ENCODE measurements at regions not wholly inside any gene's neighbourhood (a gene's known extent, or its start where the extent isn't known, plus 50 kb on each side); places are given as distances from the start of the nearest gene placed in this dataset.

DNA sequence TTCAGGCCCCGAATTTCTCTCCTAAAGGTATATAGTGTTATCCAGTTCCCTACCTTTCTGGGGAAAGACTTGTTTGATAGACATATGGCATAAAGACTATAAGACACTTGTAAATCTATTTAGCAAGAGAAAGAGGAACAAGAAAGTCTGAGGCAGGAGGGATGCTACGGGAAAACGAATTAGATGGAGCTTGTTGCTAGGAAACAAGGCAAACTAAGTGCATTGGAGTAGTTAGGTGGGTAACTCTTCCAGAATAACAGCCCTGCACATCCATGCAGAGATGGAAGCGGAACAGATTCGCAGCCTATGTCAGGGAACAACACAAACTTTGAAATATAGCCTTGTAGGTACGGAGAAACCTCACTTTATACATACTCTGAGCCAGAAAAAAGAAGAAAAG lies 810.3 kb upstream of the CRIM1 start:
- Mint-ChIP-seq H3K4me1 (no peaks in the 10 kb centered on the region), H3K9me3 (no peaks in the 10 kb centered on the region), H3K4me3 (no peak overlapping the region), H3K36me3 (ENCODE audit: low read depth) (no peaks in the 10 kb centered on the region), H3K27me3 (ENCODE audit: low read depth) (no peaks in the 10 kb centered on the region), H3K27ac (no peak overlapping the region)
- TF ChIP-seq, protein P1, sequence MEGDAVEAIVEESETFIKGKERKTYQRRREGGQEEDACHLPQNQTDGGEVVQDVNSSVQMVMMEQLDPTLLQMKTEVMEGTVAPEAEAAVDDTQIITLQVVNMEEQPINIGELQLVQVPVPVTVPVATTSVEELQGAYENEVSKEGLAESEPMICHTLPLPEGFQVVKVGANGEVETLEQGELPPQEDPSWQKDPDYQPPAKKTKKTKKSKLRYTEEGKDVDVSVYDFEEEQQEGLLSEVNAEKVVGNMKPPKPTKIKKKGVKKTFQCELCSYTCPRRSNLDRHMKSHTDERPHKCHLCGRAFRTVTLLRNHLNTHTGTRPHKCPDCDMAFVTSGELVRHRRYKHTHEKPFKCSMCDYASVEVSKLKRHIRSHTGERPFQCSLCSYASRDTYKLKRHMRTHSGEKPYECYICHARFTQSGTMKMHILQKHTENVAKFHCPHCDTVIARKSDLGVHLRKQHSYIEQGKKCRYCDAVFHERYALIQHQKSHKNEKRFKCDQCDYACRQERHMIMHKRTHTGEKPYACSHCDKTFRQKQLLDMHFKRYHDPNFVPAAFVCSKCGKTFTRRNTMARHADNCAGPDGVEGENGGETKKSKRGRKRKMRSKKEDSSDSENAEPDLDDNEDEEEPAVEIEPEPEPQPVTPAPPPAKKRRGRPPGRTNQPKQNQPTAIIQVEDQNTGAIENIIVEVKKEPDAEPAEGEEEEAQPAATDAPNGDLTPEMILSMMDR (IDR thresholded peaks at IDR 0.05; ENCODE audit: unreplicated experiment in 3 of 3), result no peak

DNA sequence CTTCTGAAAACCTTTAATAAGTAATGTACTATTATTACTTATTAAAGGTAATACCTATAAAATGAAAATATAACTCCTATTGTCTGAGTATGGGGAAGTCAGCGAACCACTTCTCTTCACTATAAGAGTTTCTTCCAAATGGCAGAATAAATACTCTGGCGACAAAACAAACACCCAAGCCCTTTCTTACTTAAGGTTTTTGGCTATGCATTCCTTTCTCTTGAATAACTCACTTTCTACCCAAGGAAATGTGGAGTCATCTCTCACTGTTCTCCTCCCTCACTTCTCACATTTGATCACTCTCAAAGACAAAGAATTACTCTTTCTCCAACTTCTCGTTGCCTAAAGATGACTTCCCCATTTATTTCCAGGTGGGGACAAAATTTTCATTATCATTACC lies 816.8 kb upstream of the CRIM1 start:
- H3K4me1 Mint-ChIP-seq, result no peaks in the 10 kb centered on the region
- TF ChIP-seq, protein P1 (IDR thresholded peaks at IDR 0.05; ENCODE audit: unreplicated experiment in 3 of 3), result no peak

DNA sequence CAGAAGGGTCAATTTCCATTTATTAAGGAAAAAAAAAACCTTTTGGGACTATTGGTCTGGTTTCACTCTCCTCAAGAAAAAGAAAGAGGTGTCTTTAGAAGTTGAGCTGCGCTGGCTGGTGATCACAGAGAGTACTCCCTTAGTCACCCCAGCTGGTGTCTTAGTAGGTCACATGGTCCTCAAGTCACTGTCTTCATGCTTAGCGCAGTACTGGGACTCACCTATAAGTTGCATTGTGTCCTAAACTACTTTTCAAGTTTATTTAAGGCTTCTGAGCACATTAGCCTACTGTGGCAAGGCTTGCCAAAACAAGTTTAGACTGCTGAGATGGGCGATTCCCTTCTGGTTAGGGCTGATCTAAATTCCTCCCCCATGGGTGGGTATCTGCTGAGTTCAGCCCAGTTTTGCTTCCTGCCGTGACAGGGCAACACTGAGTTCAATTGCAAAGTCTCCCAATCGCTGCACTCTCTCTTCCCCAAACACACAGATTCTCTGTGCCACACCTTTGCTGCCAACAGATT lies 824.9 kb upstream of the CRIM1 start:
- no peaks in the 10 kb centered on the region for H3K4me1 Mint-ChIP-seq
- H3K4me3 Mint-ChIP-seq, result no peak overlapping the region
- no peak overlapping the region for H3K27ac Mint-ChIP-seq
- no peaks in the 10 kb centered on the region for H3K36me3 Mint-ChIP-seq (ENCODE audit: low read depth)
- H3K27me3 Mint-ChIP-seq (ENCODE audit: low read depth), result peaks cover 5% of the 10 kb centered on the region
- H3K9me3 Mint-ChIP-seq, result peaks cover 12% of the 10 kb centered on the region
- TF ChIP-seq, protein P1 (IDR thresholded peaks at IDR 0.05; ENCODE audit: unreplicated experiment in 3 of 3), result no peak

More for the DNA sequence above, 816.8 kb upstream of the CRIM1 start:
- H3K9me3 Mint-ChIP-seq, result peaks cover 2% of the 10 kb centered on the region
- no peak overlapping the region for H3K27ac Mint-ChIP-seq
- no peaks in the 10 kb centered on the region for H3K27me3 Mint-ChIP-seq (ENCODE audit: low read depth)
- H3K36me3 Mint-ChIP-seq (ENCODE audit: low read depth), result no peaks in the 10 kb centered on the region
- H3K4me3 Mint-ChIP-seq, result no peak overlapping the region

DNA sequence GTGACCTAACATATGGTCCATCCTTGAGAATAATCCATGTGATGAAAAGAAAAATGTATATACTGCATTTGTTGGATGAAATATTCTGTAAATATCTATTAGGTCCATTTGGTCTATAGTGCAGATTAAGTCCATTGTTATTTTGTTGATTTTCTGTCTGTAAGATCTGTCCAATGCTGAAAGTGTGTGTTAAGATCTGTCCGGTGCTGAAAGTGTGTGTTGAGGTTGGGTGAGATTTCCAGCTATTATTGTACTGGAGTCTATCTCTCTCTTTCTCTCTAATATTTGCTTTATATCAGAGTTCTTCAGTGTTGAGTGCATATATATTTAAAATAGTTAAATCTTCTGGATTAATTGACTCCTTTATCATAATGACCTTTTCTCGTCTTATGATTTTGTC lies 828.8 kb upstream of the CRIM1 start:
- TF ChIP-seq, protein P1 (IDR thresholded peaks at IDR 0.05; ENCODE audit: unreplicated experiment in 3 of 3), result no peak
- H3K27me3 Mint-ChIP-seq (ENCODE audit: low read depth), result peaks cover 5% of the 10 kb centered on the region
- H3K36me3 Mint-ChIP-seq (ENCODE audit: low read depth), result no peaks in the 10 kb centered on the region
- H3K9me3 Mint-ChIP-seq, result peaks cover 9% of the 10 kb centered on the region
- no peaks in the 10 kb centered on the region for H3K4me1 Mint-ChIP-seq
- H3K27ac Mint-ChIP-seq, result no peak overlapping the region
- no peak overlapping the region for H3K4me3 Mint-ChIP-seq

DNA sequence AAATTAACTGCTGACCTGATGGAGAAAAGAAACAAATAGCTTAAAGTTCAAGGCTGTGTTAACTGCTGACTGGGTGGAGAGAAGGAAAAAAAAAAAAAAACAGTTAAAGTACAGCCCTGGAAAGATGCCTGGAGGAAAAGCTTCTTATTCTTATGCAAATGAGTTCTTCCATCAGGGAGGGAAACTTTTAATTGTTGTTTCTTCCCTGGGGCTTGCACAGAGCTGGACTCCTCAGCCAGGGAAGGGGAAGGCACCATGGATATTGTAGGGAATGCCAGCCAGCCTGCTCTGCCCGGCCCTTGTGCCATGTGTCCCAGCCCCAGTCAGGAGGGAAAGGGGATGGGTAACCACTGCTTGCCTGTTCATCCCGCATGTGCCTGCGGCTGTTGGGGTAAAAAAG lies 833.1 kb upstream of the CRIM1 start:
- Mint-ChIP-seq H3K4me3 (no peak overlapping the region), H3K36me3 (ENCODE audit: low read depth) (no peaks in the 10 kb centered on the region), H3K27ac (no peak overlapping the region), H3K27me3 (ENCODE audit: low read depth) (no peaks in the 10 kb centered on the region), H3K4me1 (no peaks in the 10 kb centered on the region), H3K9me3 (peaks cover 8% of the 10 kb centered on the region)
- TF ChIP-seq, protein P1 (IDR thresholded peaks at IDR 0.05; ENCODE audit: unreplicated experiment in 3 of 3), result no peak

DNA sequence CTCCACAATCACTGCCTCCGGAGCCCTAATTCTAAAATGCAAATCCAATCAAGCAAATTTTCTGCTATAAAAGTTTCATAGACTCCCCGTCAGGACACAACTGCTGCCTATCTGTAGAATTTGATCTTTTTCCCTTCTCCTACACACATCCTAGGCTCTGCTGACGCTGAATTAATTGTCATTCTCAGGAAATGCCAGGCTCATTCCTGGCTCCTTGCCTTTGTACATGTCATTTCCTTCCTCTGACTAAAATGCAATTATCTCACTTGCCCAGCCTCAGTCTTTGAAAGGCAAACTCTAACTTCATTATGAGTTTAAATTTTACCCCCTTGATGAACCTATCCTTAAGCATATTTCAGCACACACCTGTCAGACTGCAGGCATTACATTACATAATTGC lies 844.9 kb upstream of the CRIM1 start:
- H3K9me3 Mint-ChIP-seq, result peaks cover 7% of the 10 kb centered on the region
- H3K27ac Mint-ChIP-seq, result no peak overlapping the region
- no peaks in the 10 kb centered on the region for H3K27me3 Mint-ChIP-seq (ENCODE audit: low read depth)
- TF ChIP-seq, protein P1 (IDR thresholded peaks at IDR 0.05; ENCODE audit: unreplicated experiment in 3 of 3), result no peak
- H3K4me3 Mint-ChIP-seq, result no peak overlapping the region
- H3K4me1 Mint-ChIP-seq, result no peaks in the 10 kb centered on the region
- H3K36me3 Mint-ChIP-seq (ENCODE audit: low read depth), result no peaks in the 10 kb centered on the region

Measured in nephron (organoid).